ENCODE measurements at regions not wholly inside any gene's neighbourhood (a gene's known extent, or its start where the extent isn't known, plus 50 kb on each side); places are given as distances from the start of the nearest gene placed in this dataset.
"Not testable (repeated sequence)": the region's sequence is repeated elsewhere in the genome, so short reads cannot be mapped to it uniquely, and the experiment has no call there.

- TF ChIP-seq CTCF (IDR thresholded peaks at IDR 0.05; ENCODE audit: low read depth, low read length): no peak
- in situ Hi-C loops (cut with HindIII; ENCODE audit: low sequenced_read_pairs): no loop called here
- H3K4me3 ChIP-seq (ENCODE audit: low read depth, low read length): no peak overlapping the region
- no peak for DNase-seq (ENCODE audit: low read depth, low spot score)
These were observed 66.7 kb upstream of the BMP2 start for GRCh38 chr20:6700563-6701329.

- no peak for TF ChIP-seq CTCF (IDR thresholded peaks at IDR 0.05; ENCODE audit: low read depth, low read length)
- no peak for DNase-seq (ENCODE audit: low read depth, low spot score)
- no peak overlapping the region for H3K4me3 ChIP-seq (ENCODE audit: low read depth, low read length)
- in situ Hi-C loops (cut with HindIII; ENCODE audit: low sequenced_read_pairs): no loop called here
These were observed 67.4 kb upstream of the BMP2 start for GRCh38 chr20:6699921-6700562.

DNA sequence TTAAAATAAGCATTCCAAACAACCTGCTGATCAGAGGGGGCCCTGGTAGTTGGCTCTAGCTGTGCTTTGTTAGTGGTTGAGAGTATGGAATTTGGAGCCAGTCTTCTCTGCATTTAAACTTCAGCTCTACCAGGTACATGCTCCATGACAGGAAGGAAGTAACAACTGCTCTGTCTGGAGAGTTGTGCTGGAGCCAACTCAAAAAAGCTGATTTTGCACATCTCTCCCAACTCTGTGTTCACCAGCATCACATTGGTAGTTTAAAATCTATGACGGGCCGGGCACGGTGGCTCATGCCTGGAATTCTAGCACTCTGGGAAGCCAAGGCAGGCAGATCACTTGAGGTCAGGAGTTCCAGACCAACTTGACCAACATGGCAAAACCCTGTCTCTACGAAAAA lies 68.8 kb upstream of the BMP2 start:
- no peak overlapping the region for H3K4me3 ChIP-seq (ENCODE audit: low read depth, low read length)
- no peak for DNase-seq (ENCODE audit: low read depth, low spot score)
- TF ChIP-seq CTCF (IDR thresholded peaks at IDR 0.05; ENCODE audit: low read depth, low read length): no peak
- in situ Hi-C loops (cut with HindIII; ENCODE audit: low sequenced_read_pairs): no loop called here

DNA sequence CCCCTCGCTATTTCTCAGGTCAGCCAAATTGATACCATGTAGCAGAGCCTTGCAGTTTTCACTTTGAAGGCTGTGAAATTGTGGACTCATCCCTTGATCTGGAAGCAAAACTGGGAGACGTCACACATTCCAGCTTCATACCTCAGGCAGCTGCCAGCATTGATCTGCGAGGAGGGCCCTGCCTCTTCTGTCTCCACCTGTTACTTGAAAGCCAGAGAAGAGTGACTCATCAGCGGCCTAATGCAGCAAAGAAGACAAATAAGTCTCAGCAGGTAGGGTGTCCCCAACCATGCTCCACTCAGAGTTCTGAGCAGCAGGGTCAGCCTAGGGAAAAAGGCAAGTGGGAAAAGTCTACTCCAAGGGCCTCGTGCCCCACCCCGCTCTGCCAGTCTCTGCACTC lies 69.4 kb upstream of the BMP2 start:
- DNase-seq (ENCODE audit: low read depth, low spot score): no peak

GRCh38 chr20:6697228-6697972 lies 70.1 kb upstream of the BMP2 start:
- in situ Hi-C loops (cut with HindIII; ENCODE audit: low sequenced_read_pairs): no loop called here
- no peak for DNase-seq (ENCODE audit: low read depth, low spot score)
- H3K4me3 ChIP-seq (ENCODE audit: low read depth, low read length): no peak overlapping the region
- TF ChIP-seq CTCF (IDR thresholded peaks at IDR 0.05; ENCODE audit: low read depth, low read length): no peak

More for the DNA sequence above, 69.4 kb upstream of the BMP2 start:
- no peak overlapping the region for H3K4me3 ChIP-seq (ENCODE audit: low read depth, low read length)
- in situ Hi-C loops (cut with HindIII; ENCODE audit: low sequenced_read_pairs): no loop called here
- no peak for TF ChIP-seq CTCF (IDR thresholded peaks at IDR 0.05; ENCODE audit: low read depth, low read length)

- in situ Hi-C loops (cut with HindIII; ENCODE audit: low sequenced_read_pairs): no loop called here
- no peak overlapping the region for H3K4me3 ChIP-seq (ENCODE audit: low read depth, low read length)
- TF ChIP-seq CTCF (IDR thresholded peaks at IDR 0.05; ENCODE audit: low read depth, low read length): no peak
- DNase-seq (ENCODE audit: low read depth, low spot score): no peak
These were observed 71.5 kb upstream of the BMP2 start for GRCh38 chr20:6696001-6696400.

DNA sequence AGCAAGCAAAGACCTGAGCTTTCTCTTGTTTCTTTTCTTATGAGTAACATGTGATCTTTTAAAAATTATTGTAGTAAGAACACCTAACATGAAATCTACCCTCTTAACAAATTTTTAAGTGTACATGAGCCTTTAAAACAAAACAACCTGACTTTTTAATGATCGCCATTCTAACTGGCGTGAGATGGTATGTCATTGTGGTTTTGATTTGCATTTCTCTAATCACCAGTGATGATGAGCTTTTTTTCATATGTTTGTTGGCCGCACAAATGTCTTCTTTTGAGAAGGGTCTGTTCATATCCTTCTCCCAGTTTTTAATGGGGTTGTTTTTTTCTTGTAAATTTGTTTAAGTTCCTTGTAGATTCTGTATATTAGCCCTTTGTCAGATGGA lies 73.7 kb upstream of the BMP2 start:
- DNase-seq (ENCODE audit: low read depth, low spot score); H3K4me3 ChIP-seq (ENCODE audit: low read depth, low read length); in situ Hi-C loops (cut with HindIII; ENCODE audit: low sequenced_read_pairs): not testable (repeated sequence)

Measured in astrocyte of the spinal cord (primary cell).